Mesenchymal stem cell (in vitro differentiated cells and primary cell): ENCODE measurements at regions not wholly inside any gene's neighbourhood (a gene's known extent, or its start where the extent isn't known, plus 50 kb on each side); places are given as distances from the start of the nearest gene placed in this dataset.

Source experiments
- DNase-seq: peaks from one replicate; pipeline ENCODE4 v3.0.0-alpha.2; 2013
- H2AFZ ChIP-seq: one replicate; pipeline ENCODE4 v1.6.1; 2013; ENCODE audit warnings: low read depth, mild to moderate bottlenecking, control low read depth, inconsistent platforms, low read length, moderate library complexity
- H2AK5ac ChIP-seq: 2 replicates; pipeline ENCODE4 v1.6.1; 2013; ENCODE audit warnings: low read length, moderate library complexity, mild to moderate bottlenecking, inconsistent platforms; ENCODE audit not compliant: severe bottlenecking
- H2BK120ac ChIP-seq: one replicate; pipeline ENCODE4 v1.6.1; 2013; ENCODE audit warnings: low read depth, mild to moderate bottlenecking, inconsistent platforms, low read length, moderate library complexity
- H2BK12ac ChIP-seq, 2 experiments: one replicate each; pipeline ENCODE4 v1.6.1; 2013; ENCODE audit warnings: inconsistent platforms in 2 of 2, low read length in 2 of 2, mild to moderate bottlenecking in 2 of 2, moderate library complexity in 2 of 2, control low read depth in 1 of 2
- H2BK15ac ChIP-seq: one replicate; pipeline ENCODE4 v1.6.1; 2013; ENCODE audit warnings: mild to moderate bottlenecking, low read depth, inconsistent platforms; ENCODE audit not compliant: poor library complexity, severe bottlenecking
- H2BK5ac ChIP-seq: 2 replicates; pipeline ENCODE4 v1.6.1; 2013; ENCODE audit warnings: low read depth, mild to moderate bottlenecking, low read length, control low read depth, inconsistent platforms; ENCODE audit not compliant: poor library complexity, severe bottlenecking
- H3K14ac ChIP-seq, 2 experiments: one replicate each; pipeline ENCODE4 v1.6.1; 2013; ENCODE audit warnings: inconsistent platforms in 2 of 2, low read length in 2 of 2, control low read depth in 1 of 2, mild to moderate bottlenecking in 1 of 2, moderate library complexity in 1 of 2
- H3K18ac ChIP-seq, 2 experiments: one replicate each; pipeline ENCODE4 v1.6.1; 2013; ENCODE audit warnings: inconsistent platforms in 2 of 2, low read length in 2 of 2, control low read depth in 1 of 2, low read depth in 1 of 2, mild to moderate bottlenecking in 1 of 2
- H3K23ac ChIP-seq, 2 experiments: one replicate each; pipeline ENCODE4 v1.6.1; 2013; ENCODE audit warnings: inconsistent platforms in 2 of 2, low read length in 2 of 2, mild to moderate bottlenecking in 2 of 2, moderate library complexity in 2 of 2, control low read depth in 1 of 2
- H3K27ac ChIP-seq: 2 replicates; pipeline ENCODE4 v1.5.1; 2013; ENCODE audit warnings: mild to moderate bottlenecking, moderate library complexity, low read length, control low read depth, inconsistent platforms; ENCODE audit not compliant: poor library complexity, severe bottlenecking
- H3K27me3 ChIP-seq, 2 experiments: 2 replicates each; pipeline versions ENCODE4 v1.6.1 to v1.7.0; 2013; ENCODE audit warnings: low read length in 2 of 2, mild to moderate bottlenecking in 2 of 2, moderate library complexity in 2 of 2, control low read depth in 1 of 2, inconsistent platforms in 1 of 2; ENCODE audit not compliant: control insufficient read depth in 1 of 2, insufficient read depth in 1 of 2
- H3K36me3 ChIP-seq, 2 experiments: 2 replicates each; pipeline versions ENCODE4 v1.6.1 to v1.7.0; 2013; ENCODE audit warnings: low read length in 2 of 2, control low read depth in 1 of 2, inconsistent platforms in 1 of 2, low read depth in 1 of 2, mild to moderate bottlenecking in 1 of 2; ENCODE audit not compliant: insufficient read depth in 2 of 2, control insufficient read depth in 1 of 2
- H3K4ac ChIP-seq, 2 experiments: one replicate each; pipeline ENCODE4 v1.6.1; 2013; ENCODE audit warnings: inconsistent platforms in 2 of 2, low read length in 2 of 2, mild to moderate bottlenecking in 2 of 2, moderate library complexity in 2 of 2, control low read depth in 1 of 2, low read depth in 1 of 2
- H3K4me1 ChIP-seq: 2 replicates; pipeline ENCODE4 v1.6.1; 2013; ENCODE audit warnings: low read depth, low read length, control low read depth; ENCODE audit not compliant: control insufficient read depth, insufficient read depth
- H3K4me2 ChIP-seq: 2 replicates; pipeline ENCODE4 v1.6.1; 2013; ENCODE audit warnings: low read length, mild to moderate bottlenecking, inconsistent platforms; ENCODE audit not compliant: poor library complexity, severe bottlenecking
- H3K4me3 ChIP-seq, 2 experiments: 2 replicates each; pipeline versions ENCODE4 v1.5.1 to v1.7.0; 2013; ENCODE audit warnings: low read length in 2 of 2, mild to moderate bottlenecking in 2 of 2, control low read depth in 1 of 2, low read depth in 1 of 2; ENCODE audit not compliant: insufficient read depth in 1 of 2
- H3K79me1 ChIP-seq: replicated peaks from 2 replicates; pipeline ENCODE4 v1.6.1; 2013; ENCODE audit warnings: mild to moderate bottlenecking, control low read depth, low read length, inconsistent platforms; ENCODE audit not compliant: poor library complexity, severe bottlenecking
- H3K9ac ChIP-seq: 2 replicates; pipeline ENCODE4 v1.7.0; 2013; ENCODE audit warnings: mild to moderate bottlenecking, low read length, moderate library complexity
- H3K9me3 ChIP-seq: 2 replicates; pipeline ENCODE4 v1.7.0; 2013; ENCODE audit warnings: mild to moderate bottlenecking, low read length; ENCODE audit not compliant: control insufficient read depth
- H4K8ac ChIP-seq: one replicate; pipeline ENCODE4 v1.6.1; 2013; ENCODE audit warnings: inconsistent platforms, mild to moderate bottlenecking, low read length, moderate library complexity
- H4K91ac ChIP-seq: one replicate; pipeline ENCODE4 v1.6.1; 2013; ENCODE audit warnings: mild to moderate bottlenecking, low read length, inconsistent platforms
- WGBS: methylation state at CpG from one replicate; pipeline ENCODE4 v1.1.7; 2013; ENCODE audit warnings: mixed read lengths; 5-methylcytosine and 5-hydroxymethylcytosine counted together

DNA sequence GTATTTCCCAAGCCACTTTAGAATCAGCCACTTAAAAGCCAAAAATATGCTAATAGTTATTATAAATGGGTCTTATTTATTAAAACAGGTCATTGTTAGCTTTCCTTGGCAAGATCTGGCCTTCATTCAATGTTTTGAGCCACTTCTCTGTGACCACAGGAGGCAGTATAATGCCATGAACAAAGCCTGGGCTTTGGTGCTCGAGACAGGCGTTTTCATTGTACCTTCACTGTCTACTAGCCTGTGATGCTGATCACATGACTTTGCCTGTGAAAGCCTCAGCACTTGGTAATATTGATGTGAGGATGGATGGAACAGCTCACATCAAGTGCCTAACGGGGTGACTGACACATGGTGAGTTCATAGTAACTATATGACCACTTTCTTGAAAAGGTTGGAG is 217.0 kb downstream of the RWDD3 start:
- Histone ChIP-seq H3K4ac (no peak overlapping the region), H3K4me3 (no peak overlapping the region), H3K9me3 (peaks cover 29% of the 10 kb centered on the region), H4K8ac (no peak overlapping the region), H2AK5ac (no peak overlapping the region), H3K27me3 (no peaks in the 10 kb centered on the region), H3K79me1 (no peaks in the 10 kb centered on the region), H3K27ac (no peak overlapping the region), H2AFZ (no peak overlapping the region), H2BK5ac (no peak overlapping the region), H2BK120ac (no peak overlapping the region), H3K4me1 (no peaks in the 10 kb centered on the region), H2BK12ac (no peak overlapping the region), H4K91ac (no peak overlapping the region), H3K9ac (no peak overlapping the region), H3K14ac (no peak overlapping the region), H2BK15ac (no peak overlapping the region), H3K36me3 (no peaks in the 10 kb centered on the region), H3K4me2 (no peak overlapping the region), H3K23ac (no peak overlapping the region), H3K18ac (no peak overlapping the region)
- 55% methylated on average over 3 of the region's 3 CpGs for WGBS
- no peak for DNase-seq

DNA sequence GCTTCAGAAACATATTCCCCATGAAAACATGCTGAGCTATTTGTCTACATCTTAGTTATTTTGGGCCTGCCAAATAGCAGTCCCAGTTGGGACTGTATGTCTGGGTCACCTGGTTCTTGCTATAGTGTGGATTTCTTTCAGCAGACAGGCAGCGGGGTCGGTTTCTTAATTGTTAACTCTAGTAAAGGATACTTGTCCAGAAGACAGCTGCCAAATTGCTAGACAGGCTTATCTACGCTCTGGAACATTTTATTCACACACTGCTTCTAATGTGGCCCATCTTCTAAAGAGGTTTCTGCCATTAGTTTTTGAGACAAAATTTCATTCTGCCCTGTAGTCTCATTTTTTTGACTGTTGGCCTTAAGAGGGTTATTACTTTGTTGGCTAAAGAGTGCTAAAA is 217.9 kb downstream of the RWDD3 start:
- 69% methylated on average over 3 of the region's 3 CpGs for WGBS
- peaks cover 29% of the 10 kb centered on the region for H3K9me3 ChIP-seq
- no peak overlapping the region for H2BK15ac ChIP-seq
- no peak overlapping the region for H2BK5ac ChIP-seq
- no peak overlapping the region for H2AFZ ChIP-seq
- no peak overlapping the region for H3K23ac ChIP-seq
- no peak overlapping the region for H3K18ac ChIP-seq
- H3K36me3 ChIP-seq, result no peaks in the 10 kb centered on the region
- H4K91ac ChIP-seq, result no peak overlapping the region
- H3K4ac ChIP-seq, result no peak overlapping the region
- no peak overlapping the region for H3K9ac ChIP-seq
- H2BK12ac ChIP-seq, result no peak overlapping the region
- no peak overlapping the region for H2AK5ac ChIP-seq
- no peak for DNase-seq
- no peaks in the 10 kb centered on the region for H3K79me1 ChIP-seq
- no peak overlapping the region for H3K4me2 ChIP-seq
- H2BK120ac ChIP-seq, result no peak overlapping the region
- H4K8ac ChIP-seq, result no peak overlapping the region
- no peak overlapping the region for H3K14ac ChIP-seq
- H3K27ac ChIP-seq, result no peak overlapping the region
- H3K4me1 ChIP-seq, result no peaks in the 10 kb centered on the region
- H3K27me3 ChIP-seq, result no peaks in the 10 kb centered on the region
- H3K4me3 ChIP-seq, result no peak overlapping the region

DNA sequence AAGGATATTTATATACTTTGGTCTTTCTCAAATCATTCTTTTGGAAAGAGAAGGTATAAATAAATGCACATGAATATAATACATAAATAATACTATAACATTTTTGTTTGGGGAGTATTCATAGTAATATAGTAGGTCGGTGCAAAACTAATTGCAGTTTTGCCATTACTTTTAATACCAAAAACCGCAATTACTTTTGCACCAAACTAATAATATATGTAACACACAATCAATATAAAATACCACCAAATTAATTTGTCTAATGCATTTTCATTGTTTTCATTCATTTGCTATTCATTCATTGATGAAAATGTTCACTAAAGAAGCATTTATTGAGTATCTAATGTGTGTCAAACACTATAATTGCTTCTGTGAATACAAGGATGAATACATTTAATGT is 219.0 kb downstream of the RWDD3 start:
- Histone ChIP-seq H3K79me1 (no peaks in the 10 kb centered on the region), H3K27ac (no peak overlapping the region), H3K4me2 (no peak overlapping the region), H4K8ac (no peak overlapping the region), H4K91ac (no peak overlapping the region), H3K9me3 (peaks cover 29% of the 10 kb centered on the region), H2AK5ac (no peak overlapping the region), H3K23ac (no peak overlapping the region), H3K4ac (no peak overlapping the region), H2AFZ (no peak overlapping the region), H3K18ac (no peak overlapping the region), H2BK15ac (no peak overlapping the region), H3K9ac (no peak overlapping the region), H2BK5ac (no peak overlapping the region), H3K14ac (no peak overlapping the region), H3K4me1 (no peaks in the 10 kb centered on the region), H3K36me3 (no peaks in the 10 kb centered on the region), H3K27me3 (no peaks in the 10 kb centered on the region), H2BK12ac (no peak overlapping the region), H3K4me3 (no peak overlapping the region), H2BK120ac (no peak overlapping the region)
- no peak for DNase-seq
- WGBS, result 100% methylated on average over 2 of the region's 2 CpGs

DNA sequence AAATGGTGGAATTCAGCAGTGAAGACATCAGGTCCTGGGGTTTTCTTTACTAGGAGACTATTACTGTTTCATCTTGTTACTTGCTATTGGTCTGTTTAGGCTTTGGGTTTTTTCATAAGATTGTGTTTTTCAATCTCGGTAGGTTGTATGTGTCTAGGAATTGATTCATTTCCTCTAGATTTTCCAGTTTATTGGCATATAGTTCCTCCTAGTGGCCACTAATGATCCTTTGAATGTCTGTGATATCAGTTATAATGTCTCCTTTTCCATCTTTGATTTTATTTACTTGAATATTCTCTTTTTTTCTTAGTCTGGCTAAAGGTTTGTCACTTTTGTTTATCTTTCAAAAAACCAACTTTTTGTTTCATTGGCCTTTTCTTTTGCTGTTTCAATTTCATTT is 233.0 kb downstream of the RWDD3 start:
- H3K9me3 ChIP-seq, result peaks cover 9% of the 10 kb centered on the region
- no peaks in the 10 kb centered on the region for H3K4me1 ChIP-seq
- 40% methylated on average over 1 of the region's 1 CpG for WGBS
- H2AFZ ChIP-seq, result no peak overlapping the region
- no peak overlapping the region for H3K27ac ChIP-seq
- no peak overlapping the region for H3K4me3 ChIP-seq
- H3K36me3 ChIP-seq, result no peaks in the 10 kb centered on the region
- H2BK12ac ChIP-seq, result no peak overlapping the region
- no peak overlapping the region for H2BK5ac ChIP-seq
- no peak overlapping the region for H3K9ac ChIP-seq
- no peaks in the 10 kb centered on the region for H3K79me1 ChIP-seq
- no peaks in the 10 kb centered on the region for H3K27me3 ChIP-seq
- no peak overlapping the region for H3K4ac ChIP-seq
- H3K23ac ChIP-seq, result no peak overlapping the region
- no peak overlapping the region for H2AK5ac ChIP-seq
- no peak overlapping the region for H3K14ac ChIP-seq
- H3K4me2 ChIP-seq, result no peak overlapping the region
- no peak overlapping the region for H3K18ac ChIP-seq
- no peak overlapping the region for H4K8ac ChIP-seq
- H2BK15ac ChIP-seq, result no peak overlapping the region
- H2BK120ac ChIP-seq, result no peak overlapping the region
- H4K91ac ChIP-seq, result no peak overlapping the region
- no peak for DNase-seq
